GM21447 (cell line): ENCODE measurements at regions not wholly inside any gene's neighbourhood (a gene's known extent, or its start where the extent isn't known, plus 50 kb on each side); places are given as distances from the start of the nearest gene placed in this dataset.
"Not testable (repeated sequence)": the region's sequence is repeated elsewhere in the genome, so short reads cannot be mapped to it uniquely, and the experiment has no call there.

Source experiments
- ATAC-seq: cut with Tn5 transposase; IDR thresholded peaks from one replicate; pipeline ENCODE4 v1.9.1; 2021; ENCODE audit not compliant: unreplicated experiment

- ATAC-seq: no peak
Measured at GRCh38 chr11:86167499-86168164, 76.9 kb upstream of the EED start.

- not testable (repeated sequence) for ATAC-seq
Measured at GRCh38 chr11:86166287-86166686, 78.3 kb upstream of the EED start.

- no peak for ATAC-seq
Measured at GRCh38 chr11:86164106-86164505, 80.4 kb upstream of the EED start.

DNA sequence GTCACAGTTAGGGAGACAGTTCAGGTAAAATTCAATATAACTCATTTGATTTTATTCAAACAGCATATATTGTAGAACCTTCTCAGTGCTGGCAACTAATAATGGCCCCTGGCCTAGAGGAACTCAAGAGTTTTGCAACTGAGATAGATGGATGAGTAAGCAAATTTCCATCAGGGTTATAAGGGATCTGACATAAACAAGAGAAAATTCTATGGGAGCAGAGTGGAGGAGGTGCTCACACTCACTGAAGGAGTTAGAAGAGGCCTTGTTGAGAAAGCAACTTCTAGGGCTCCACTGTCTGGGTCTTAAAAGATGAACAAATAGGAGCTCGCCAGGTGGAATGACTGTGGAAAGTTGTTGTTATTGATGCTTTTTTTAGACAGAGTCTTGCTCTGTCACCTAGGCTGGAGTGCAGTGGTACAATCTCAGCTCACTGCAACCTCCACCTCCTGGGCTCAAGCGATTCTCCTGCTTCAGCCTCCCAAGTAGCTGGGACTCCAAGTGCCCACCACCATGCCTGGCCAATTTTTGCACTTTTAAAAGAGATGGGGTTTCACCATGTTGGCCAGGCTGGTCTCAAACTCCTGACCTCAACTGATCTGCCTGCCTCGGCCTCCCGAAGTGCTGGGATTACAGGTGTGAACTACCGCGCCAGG, 81.2 kb upstream of the EED start:
- ATAC-seq: not testable (repeated sequence)

- ATAC-seq: no peak
Measured at GRCh38 chr11:86162239-86162638, 82.3 kb upstream of the EED start.

DNA sequence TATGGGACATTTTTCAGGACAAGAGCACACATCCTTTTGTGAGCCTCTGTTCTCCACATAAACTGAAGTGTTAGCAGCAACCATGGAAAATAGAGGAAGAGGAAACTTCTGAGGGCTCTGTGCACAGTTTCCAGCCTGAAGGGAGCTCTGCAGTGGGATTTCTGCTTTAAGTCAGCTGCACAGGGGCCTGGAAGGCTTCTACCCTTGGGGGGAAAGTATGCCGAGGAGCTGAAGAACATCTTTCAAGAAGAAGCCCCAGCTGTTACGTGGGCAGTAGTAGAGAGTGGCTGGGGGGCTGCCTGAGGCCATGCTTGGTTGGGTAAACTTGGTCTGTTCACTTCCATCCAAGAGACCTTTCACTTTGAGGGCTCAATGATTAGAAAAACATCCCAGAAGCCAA, 82.7 kb upstream of the EED start:
- ATAC-seq: no peak

GRCh38 chr11:86161336-86161735, 83.2 kb upstream of the EED start:
- no peak for ATAC-seq

GRCh38 chr11:86160541-86161149, 83.9 kb upstream of the EED start:
- no peak for ATAC-seq

- ATAC-seq: no peak
Measured at GRCh38 chr11:86159581-86159891, 85.0 kb upstream of the EED start.

- ATAC-seq: no peak
Measured at GRCh38 chr11:86158704-86159580, 85.6 kb upstream of the EED start.

DNA sequence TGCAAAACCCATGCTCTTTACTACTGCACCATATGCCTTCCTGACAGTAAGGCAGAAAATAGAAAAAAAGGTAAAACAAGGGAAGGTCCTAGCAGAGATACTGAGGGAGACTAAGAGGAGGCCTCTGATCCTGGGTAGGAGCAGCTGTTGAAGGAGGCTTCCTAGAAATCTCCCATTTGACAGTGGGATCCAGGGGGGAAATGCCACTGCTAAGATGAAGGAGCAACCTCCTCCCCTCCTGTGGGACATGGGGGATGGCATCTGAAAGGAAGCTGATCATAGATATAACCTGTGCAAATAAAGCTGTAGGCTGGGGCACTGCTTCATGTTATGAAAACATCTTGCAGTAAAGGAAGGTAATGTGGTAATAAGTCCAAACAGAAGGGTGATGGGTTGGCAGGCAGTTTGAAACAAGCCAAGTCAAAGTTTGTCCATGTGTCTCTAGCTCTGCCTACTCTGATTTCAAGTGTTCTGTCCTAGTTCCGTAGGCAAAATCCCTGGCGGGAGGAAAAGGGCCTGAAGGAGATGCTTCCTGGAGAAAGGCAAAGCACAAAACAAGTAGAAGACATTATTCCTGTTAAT, 86.7 kb upstream of the EED start:
- no peak for ATAC-seq

- ATAC-seq: no peak
Measured at GRCh38 chr11:86156397-86156955, 87.6 kb upstream of the PICALM start.

DNA sequence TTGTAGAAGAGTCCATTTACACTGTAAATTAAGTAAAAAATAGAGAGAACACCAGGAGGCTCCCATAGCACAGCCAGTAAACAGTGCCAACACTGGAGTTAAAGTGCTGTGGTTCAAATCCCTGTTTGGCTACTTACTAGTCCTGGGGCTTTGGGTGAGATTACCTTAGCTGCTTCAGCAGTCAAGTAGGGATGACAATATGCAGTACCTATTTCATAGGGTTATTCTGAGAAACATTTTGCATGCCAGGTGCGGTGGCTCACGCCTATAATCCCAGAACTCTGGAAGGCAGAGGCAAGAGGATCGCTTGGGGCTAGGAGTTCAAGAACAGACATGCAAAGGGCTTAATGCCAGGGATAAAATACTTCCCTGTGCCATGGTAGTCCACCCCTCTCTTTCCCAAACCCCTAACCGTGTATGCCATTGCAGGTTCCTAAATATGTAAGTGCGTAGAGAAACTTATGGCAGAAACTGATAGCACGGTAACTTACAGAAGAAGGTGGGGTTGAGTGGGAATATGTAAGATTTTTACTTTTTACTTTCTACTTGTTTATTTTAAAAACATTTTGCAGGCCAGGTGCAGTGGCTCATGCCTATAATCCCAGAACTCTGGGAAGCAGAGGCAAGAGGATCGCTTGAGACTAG, 86.4 kb upstream of the PICALM start:
- no peak for ATAC-seq

GRCh38 chr11:86153439-86153838, 84.6 kb upstream of the PICALM start:
- no peak for ATAC-seq

- ATAC-seq: no peak
Measured at GRCh38 chr11:86152901-86153300, 84.0 kb upstream of the PICALM start.

- ATAC-seq: peak; percentile 42
Measured at GRCh38 chr11:86152006-86152862, 83.3 kb upstream of the PICALM start.

GRCh38 chr11:86151174-86152005, 82.5 kb upstream of the PICALM start:
- peak; percentile 68 for ATAC-seq

- no peak for ATAC-seq
Measured at GRCh38 chr11:86150847-86151173, 81.9 kb upstream of the PICALM start.

DNA sequence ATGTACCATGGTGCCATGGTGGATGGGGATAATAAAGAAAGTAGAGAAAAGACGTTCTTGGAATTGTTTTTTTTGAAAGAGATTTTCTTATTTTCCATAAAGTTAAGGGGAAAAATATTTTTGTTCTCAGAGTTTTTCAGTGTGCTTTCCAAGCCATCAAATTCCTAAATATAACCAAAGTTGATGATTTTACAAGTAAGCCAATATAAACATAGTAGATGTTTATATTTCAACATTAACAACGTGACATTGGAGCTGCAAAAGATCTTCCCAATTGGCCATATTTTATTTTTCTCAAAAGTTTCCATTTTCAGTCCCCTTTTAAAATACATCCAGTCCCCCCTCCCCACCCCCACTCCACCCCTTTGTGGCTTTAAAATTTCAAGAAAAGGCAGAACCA, 80.9 kb upstream of the PICALM start:
- no peak for ATAC-seq
